Lung (tissue), 11 donors: ENCODE measurements at regions not wholly inside any gene's neighbourhood (a gene's known extent, or its start where the extent isn't known, plus 50 kb on each side); places are given as distances from the start of the nearest gene placed in this dataset.

Source experiments
- ATAC-seq: fragments of 200-7000 bp; cut with Tn5 transposase; one replicate; pipeline ENCODE4 v1.9.1; 2020; ENCODE audit warnings: moderate number of reproducible peaks; ENCODE audit not compliant: insufficient read depth, low FRiP score
- DNase-seq, 3 donors: peaks; one replicate each; pipeline ENCODE4 v3.0.0-alpha.2; 2013 to 2017
- H3K27ac ChIP-seq, 2 donors: one replicate each; pipeline ENCODE4 v1.5.1; 2013; ENCODE audit warnings: mild to moderate bottlenecking in 2 of 2, moderate library complexity in 2 of 2, control low read depth in 1 of 2, inconsistent platforms in 1 of 2, low read depth in 1 of 2, low read length in 1 of 2
- H3K27me3 ChIP-seq, 3 donors: one replicate each; pipeline ENCODE4 v1.5.1; 2013; ENCODE audit warnings: low read length in 2 of 3; ENCODE audit not compliant: control insufficient read depth in 3 of 3, insufficient read depth in 3 of 3
- H3K36me3 ChIP-seq, 4 donors: one replicate each; pipeline ENCODE4 v1.5.1; 2013; ENCODE audit warnings: low read length in 4 of 4, mild to moderate bottlenecking in 1 of 4, moderate library complexity in 1 of 4; ENCODE audit not compliant: control insufficient read depth in 4 of 4, insufficient read depth in 4 of 4
- H3K4me1 ChIP-seq, 5 donors: one replicate each; pipeline ENCODE4 v1.5.1; 2013; ENCODE audit warnings: low read length in 5 of 5, mild to moderate bottlenecking in 2 of 5, moderate library complexity in 1 of 5; ENCODE audit not compliant: control insufficient read depth in 5 of 5, insufficient read depth in 5 of 5
- H3K4me3 ChIP-seq: one replicate; pipeline ENCODE4 v1.5.1; 2013; ENCODE audit warnings: mild to moderate bottlenecking, control low read depth, moderate library complexity
- H3K9ac ChIP-seq, 2 donors: one replicate each; pipeline ENCODE4 v1.5.1; 2013; ENCODE audit warnings: low read length in 2 of 2, control low read depth in 1 of 2; ENCODE audit not compliant: insufficient read depth in 1 of 2
- H3K9me3 ChIP-seq, 4 donors: one replicate each; pipeline ENCODE4 v1.5.1; 2013; ENCODE audit warnings: low read length in 3 of 4, mild to moderate bottlenecking in 1 of 4, moderate library complexity in 1 of 4; ENCODE audit not compliant: control insufficient read depth in 4 of 4, insufficient read depth in 3 of 4
- CTCF ChIP-seq: IDR thresholded peaks from 2 replicates; pipeline ENCODE4 v1.5.1; 2012; ENCODE audit warnings: mild to moderate bottlenecking; ENCODE audit errors: control extremely low read depth, extremely low read depth
- WGBS, 2 donors: extraction: QIAGEN DNeasy Blood & Tissue Kit; methylation state at CpG; one replicate each; pipeline ENCODE4 v1.1.7; 2013; 5-methylcytosine and 5-hydroxymethylcytosine counted together
- donor health status: control.
- donor health status: control.
- donor health status: Bipolar disorder and iron deficiency.
- donor health status: healthy.
- donor health status: DM: yes; HTN: yes; CAD: no.

GRCh38 chr1:239128541-239128940, 257.8 kb upstream of the CHRM3 start:
- TF ChIP-seq CTCF: no peak
- no peaks in the 10 kb centered on the region for H3K27me3 ChIP-seq
- H3K4me1 ChIP-seq: no peaks in the 10 kb centered on the region
- H3K9ac ChIP-seq: no peak overlapping the region
- peaks cover 0 to 1% (median 0%) of the 10 kb centered on the region in 4 donors for H3K9me3 ChIP-seq
- no peak overlapping the region for H3K27ac ChIP-seq
- no peak overlapping the region for H3K4me3 ChIP-seq
- 66 to 71% methylated on average over 3 of the region's 3 CpGs for WGBS, 2 donors
- no peak for DNase-seq
- no peaks in the 10 kb centered on the region for H3K36me3 ChIP-seq
- ATAC-seq: no peak

- 89 to 91% methylated on average over 3 of the region's 3 CpGs for WGBS, 2 donors
- Histone ChIP-seq H3K9me3 (peaks cover 0 to 1% (median 0%) of the 10 kb centered on the region in 4 donors), H3K27ac (no peak overlapping the region), H3K4me3 (no peak overlapping the region), H3K36me3 (no peaks in the 10 kb centered on the region), H3K4me1 (no peaks in the 10 kb centered on the region), H3K9ac (no peak overlapping the region), H3K27me3 (no peaks in the 10 kb centered on the region)
- DNase-seq: no peak
- no peak for ATAC-seq
- TF ChIP-seq CTCF: no peak
Observed at GRCh38 chr1:239126884-239127283, 259.5 kb upstream of the CHRM3 start.

- Histone ChIP-seq H3K9ac (no peak overlapping the region), H3K36me3 (no peaks in the 10 kb centered on the region), H3K27ac (no peak overlapping the region), H3K27me3 (no peaks in the 10 kb centered on the region), H3K4me1 (no peaks in the 10 kb centered on the region), H3K4me3 (no peak overlapping the region), H3K9me3 (peaks cover 0 to 1% (median 0%) of the 10 kb centered on the region in 4 donors)
- ATAC-seq (no peak), DNase-seq (no peak)
- no peak for TF ChIP-seq CTCF
Observed at GRCh38 chr1:239125893-239126292, 260.5 kb upstream of the CHRM3 start.

GRCh38 chr1:239125027-239125426, 261.3 kb upstream of the CHRM3 start:
- Histone ChIP-seq H3K9ac (no peak overlapping the region), H3K36me3 (no peaks in the 10 kb centered on the region), H3K4me3 (no peak overlapping the region), H3K27ac (no peak overlapping the region), H3K9me3 (peaks cover 0 to 1% (median 0%) of the 10 kb centered on the region in 4 donors), H3K27me3 (no peaks in the 10 kb centered on the region), H3K4me1 (no peaks in the 10 kb centered on the region)
- DNase-seq (no peak), ATAC-seq (no peak)
- 66 to 72% methylated on average over 4 of the region's 4 CpGs for WGBS, 2 donors
- no peak for TF ChIP-seq CTCF
